ENCODE measurements at regions not wholly inside any gene's neighbourhood (a gene's known extent, or its start where the extent isn't known, plus 50 kb on each side); places are given as distances from the start of the nearest gene placed in this dataset.
"Not testable (repeated sequence)": the region's sequence is repeated elsewhere in the genome, so short reads cannot be mapped to it uniquely, and the experiment has no call there.

DNA sequence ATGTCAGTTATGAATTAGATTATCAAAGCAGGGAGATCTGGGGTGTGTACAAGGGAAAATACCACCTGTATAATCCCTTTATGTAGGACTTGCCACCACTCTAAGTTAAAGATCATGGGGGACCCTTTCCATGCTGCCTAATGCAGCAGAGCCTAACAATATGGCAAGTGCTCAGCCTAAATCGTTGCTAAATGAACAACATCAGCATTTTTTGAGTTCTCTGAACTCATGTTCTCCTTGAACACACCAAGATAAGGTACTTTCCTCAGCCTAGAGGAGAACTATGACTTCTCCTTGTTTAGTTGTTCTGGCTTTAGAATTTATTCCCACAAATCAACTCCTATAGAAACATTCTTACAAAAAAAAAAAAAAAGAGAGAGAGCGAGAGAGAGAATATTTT is 177.0 kb downstream of the DUSP10 start:
- no peak for DNase-seq (ENCODE audit: low read depth, low spot score)

DNA sequence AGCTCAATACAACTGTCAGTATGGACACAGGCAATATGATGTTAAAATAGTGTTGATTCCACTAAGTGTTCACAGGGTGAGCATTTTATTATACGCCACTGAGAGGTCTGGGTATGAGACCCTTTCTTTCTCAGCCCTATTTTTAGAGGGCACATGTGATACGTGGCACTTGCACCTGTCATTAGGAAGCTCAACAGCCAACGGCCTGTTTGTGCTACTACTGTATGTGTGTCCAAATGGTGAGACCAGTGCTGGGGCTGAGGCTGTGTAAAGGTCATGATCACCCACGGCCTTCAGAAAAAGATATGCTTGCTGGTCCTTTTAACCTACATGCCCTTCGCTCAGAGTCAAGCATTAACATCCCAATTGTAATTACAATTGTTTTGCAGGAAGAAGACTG is 176.2 kb downstream of the DUSP10 start:
- DNase-seq (ENCODE audit: low read depth, low spot score), result no peak

GRCh38 chr1:221567859-221568507 is 173.9 kb downstream of the DUSP10 start:
- no peak for DNase-seq (ENCODE audit: low read depth, low spot score)

GRCh38 chr1:221573756-221574155 is 168.1 kb downstream of the DUSP10 start:
- no peak for DNase-seq (ENCODE audit: low read depth, low spot score)

- DNase-seq (ENCODE audit: low read depth, low spot score), result no peak
These were observed 167.4 kb downstream of the DUSP10 start for GRCh38 chr1:221574529-221574928.

GRCh38 chr1:221575605-221576004 is 166.3 kb downstream of the DUSP10 start:
- DNase-seq (ENCODE audit: low read depth, low spot score), result no peak

DNA sequence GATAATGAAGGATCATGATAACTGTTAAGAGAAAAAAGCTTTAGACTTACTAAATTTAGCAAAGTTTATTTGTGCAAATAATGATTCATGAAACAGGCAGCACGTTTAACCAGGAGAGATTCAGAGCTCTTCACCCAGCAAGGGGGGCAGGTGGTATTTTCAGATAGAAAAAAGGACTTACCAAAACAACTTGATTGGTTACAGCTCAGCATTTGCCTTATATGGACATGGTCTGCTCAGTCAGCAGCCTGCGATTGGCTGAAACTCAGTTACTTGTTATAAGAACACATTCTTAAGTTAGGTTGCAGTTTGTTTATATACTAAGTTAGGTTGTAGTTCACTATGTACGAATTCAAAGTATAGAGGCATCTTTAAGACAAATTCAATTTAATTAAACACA is 165.6 kb downstream of the DUSP10 start:
- no peak for DNase-seq (ENCODE audit: low read depth, low spot score)

GRCh38 chr1:221583465-221583864 is 158.4 kb downstream of the DUSP10 start:
- no peak for DNase-seq (ENCODE audit: low read depth, low spot score)

- DNase-seq (ENCODE audit: low read depth, low spot score), result not testable (repeated sequence)
These were observed 154.9 kb downstream of the DUSP10 start for GRCh38 chr1:221587013-221587412.

GRCh38 chr1:221591250-221591649 is 150.6 kb downstream of the DUSP10 start:
- not testable (repeated sequence) for DNase-seq (ENCODE audit: low read depth, low spot score)

DNA sequence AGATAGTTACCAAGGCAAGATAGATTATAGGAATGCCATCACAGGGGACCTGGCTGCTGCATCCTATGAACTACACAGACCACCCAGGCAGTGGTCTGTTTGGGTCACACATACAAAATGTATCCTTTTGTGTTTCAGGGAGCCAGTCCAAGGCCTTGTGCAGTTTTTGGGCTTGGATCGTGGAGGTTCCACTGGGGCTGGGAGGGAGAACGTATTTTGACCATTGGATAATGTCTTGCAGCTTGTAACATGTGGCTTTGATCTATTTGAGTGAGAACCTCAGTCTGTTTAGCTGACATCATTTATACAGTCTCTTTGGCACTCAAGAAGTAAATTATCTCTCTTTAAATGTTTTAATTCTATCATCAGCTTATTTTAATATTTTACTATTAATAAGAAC is 147.3 kb downstream of the DUSP10 start:
- no peak for DNase-seq (ENCODE audit: low read depth, low spot score)

DNA sequence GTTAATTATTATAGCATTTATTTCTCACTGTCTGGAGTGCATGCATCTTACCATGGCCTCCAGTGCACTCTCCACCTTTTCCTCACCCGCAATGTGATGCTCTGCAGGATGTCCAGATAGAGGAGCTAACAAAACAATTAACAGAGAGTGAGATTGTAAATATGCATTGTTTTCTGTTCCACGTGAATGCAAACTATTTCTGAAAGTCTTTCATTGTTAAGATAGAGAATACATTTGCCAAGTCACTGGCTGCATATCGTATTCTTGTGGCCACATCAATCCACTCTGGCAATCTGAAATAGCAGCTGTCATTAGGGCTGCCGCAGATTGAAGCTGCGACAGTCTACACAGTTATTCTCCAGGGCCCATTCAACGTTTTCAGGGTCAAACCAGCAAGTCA is 143.8 kb downstream of the DUSP10 start:
- DNase-seq (ENCODE audit: low read depth, low spot score), result no peak

GRCh38 chr1:221601166-221601565 is 140.7 kb downstream of the DUSP10 start:
- DNase-seq (ENCODE audit: low read depth, low spot score), result no peak

- no peak for DNase-seq (ENCODE audit: low read depth, low spot score)
These were observed 139.1 kb downstream of the DUSP10 start for GRCh38 chr1:221602830-221603229.

GRCh38 chr1:221604390-221604789 is 137.5 kb downstream of the DUSP10 start:
- not testable (repeated sequence) for DNase-seq (ENCODE audit: low read depth, low spot score)

GRCh38 chr1:221604948-221605347 is 136.9 kb downstream of the DUSP10 start:
- DNase-seq (ENCODE audit: low read depth, low spot score), result no peak

DNA sequence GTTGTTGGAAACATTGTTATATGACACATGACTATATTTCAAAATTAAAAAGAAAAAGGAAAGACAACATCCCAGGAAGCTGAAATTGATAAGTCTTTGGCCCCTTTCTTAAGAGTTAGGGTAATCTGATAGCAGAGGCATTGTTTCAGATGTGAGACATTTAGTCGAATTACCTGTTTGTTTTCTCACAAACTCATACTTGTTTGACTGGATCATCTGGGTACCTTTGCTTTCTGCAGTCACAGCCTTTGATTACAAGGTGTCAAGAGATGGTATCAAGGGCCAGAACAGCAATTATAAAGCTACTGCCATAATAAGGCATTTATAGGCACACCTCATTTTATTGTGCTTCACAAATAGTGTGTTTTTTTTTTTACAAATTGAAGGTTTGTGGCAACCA is 136.3 kb downstream of the DUSP10 start:
- no peak for DNase-seq (ENCODE audit: low read depth, low spot score)

- no peak for DNase-seq (ENCODE audit: low read depth, low spot score)
These were observed 135.6 kb downstream of the DUSP10 start for GRCh38 chr1:221606256-221606655.

GRCh38 chr1:221608835-221609320 is 133.0 kb downstream of the DUSP10 start:
- DNase-seq (ENCODE audit: low read depth, low spot score), result no peak

DNA sequence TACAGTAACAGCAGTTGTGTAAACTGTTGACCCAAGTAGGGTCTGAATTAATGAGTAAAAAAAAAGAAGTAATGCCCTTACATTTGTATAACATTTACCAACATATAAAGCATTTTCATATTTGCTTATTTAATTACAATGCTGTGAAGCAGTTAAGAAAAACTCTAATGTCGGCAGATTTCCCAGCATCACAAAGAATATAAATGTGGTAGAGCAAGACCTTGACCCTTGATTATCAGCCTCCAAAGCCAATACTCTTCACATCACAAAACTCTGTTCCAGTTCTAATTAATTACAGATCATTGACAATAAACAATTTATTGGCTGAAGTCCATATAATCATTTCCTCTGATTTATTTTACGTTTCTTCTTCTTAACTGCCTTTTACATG is 130.2 kb downstream of the DUSP10 start:
- DNase-seq (ENCODE audit: low read depth, low spot score), result no peak

- peak; percentile 51 for DNase-seq (ENCODE audit: low read depth, low spot score)
These were observed 129.7 kb downstream of the DUSP10 start for GRCh38 chr1:221612047-221612777.

- no peak for DNase-seq (ENCODE audit: low read depth, low spot score)
These were observed 121.2 kb downstream of the DUSP10 start for GRCh38 chr1:221620437-221621384.

Data from smooth muscle cell of the brain vasculature (primary cell).